ENCODE measurements at regions not wholly inside any gene's neighbourhood (a gene's known extent, or its start where the extent isn't known, plus 50 kb on each side); places are given as distances from the start of the nearest gene placed in this dataset.
A peak's percentile ranks its signal among the peaks of the same experiment; 100 is the strongest.

DNA sequence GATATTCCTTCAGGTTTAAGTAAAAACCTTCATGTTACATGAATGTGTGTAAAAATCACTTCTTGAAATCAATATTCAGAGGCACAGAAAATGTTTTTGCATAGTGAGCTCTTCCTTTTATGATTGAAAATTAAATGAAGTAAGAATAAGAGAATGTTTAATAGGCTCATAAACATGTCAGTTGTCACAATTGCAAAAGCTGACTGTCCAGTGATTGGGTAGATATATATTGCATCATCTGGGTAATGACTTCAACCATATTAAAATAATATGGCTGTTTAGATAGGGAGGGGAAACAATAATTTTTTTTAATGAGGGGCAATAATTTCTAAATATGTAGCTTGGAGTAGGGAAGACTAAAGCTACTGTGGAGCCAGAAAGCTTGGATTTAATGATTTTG lies 529.8 kb upstream of the GOLIM4 start:
- H3K4ac ChIP-seq (ENCODE audit: low read depth, low read length) = no peak overlapping the region
- H4K91ac ChIP-seq (ENCODE audit: insufficient read depth, low read depth, low read length) = no peak overlapping the region
- dilution Hi-C loops (cut with HindIII; ENCODE audit: low sequenced_read_pairs, unreplicated experiment) (no loop called here), in situ Hi-C loops (cut with MboI; ENCODE audit: low sequenced_read_pairs) (no loop called here), intact Hi-C loops (cut with micrococcal nuclease) (no loop called here)
- no peak overlapping the region for H2BK20ac ChIP-seq (ENCODE audit: low read depth, low read length)
- H3K18ac ChIP-seq (ENCODE audit: low read depth, low read length) = no peak overlapping the region
- H3K4me3 ChIP-seq (ENCODE audit: insufficient read depth, low read depth, low read length) = no peak overlapping the region
- H3K9me1 ChIP-seq (ENCODE audit: insufficient read depth, low read length) = no peaks in the 10 kb centered on the region; the same call in 1 of the 2 replicates
- H3K79me1 ChIP-seq (ENCODE audit: low read depth in 1 of 2, low read length in 2 of 2) = no peaks in the 10 kb centered on the region
- H2AFZ ChIP-seq (replicated peaks; ENCODE audit: low read length, poor library complexity) = no peak overlapping the region
- H3K36me3 ChIP-seq (ENCODE audit: control insufficient read depth, insufficient read depth, low read length) = no peaks in the 10 kb centered on the region
- H3K23ac ChIP-seq (ENCODE audit: low read depth, low read length) = no peak overlapping the region
- TF ChIP-seq, protein P1, sequence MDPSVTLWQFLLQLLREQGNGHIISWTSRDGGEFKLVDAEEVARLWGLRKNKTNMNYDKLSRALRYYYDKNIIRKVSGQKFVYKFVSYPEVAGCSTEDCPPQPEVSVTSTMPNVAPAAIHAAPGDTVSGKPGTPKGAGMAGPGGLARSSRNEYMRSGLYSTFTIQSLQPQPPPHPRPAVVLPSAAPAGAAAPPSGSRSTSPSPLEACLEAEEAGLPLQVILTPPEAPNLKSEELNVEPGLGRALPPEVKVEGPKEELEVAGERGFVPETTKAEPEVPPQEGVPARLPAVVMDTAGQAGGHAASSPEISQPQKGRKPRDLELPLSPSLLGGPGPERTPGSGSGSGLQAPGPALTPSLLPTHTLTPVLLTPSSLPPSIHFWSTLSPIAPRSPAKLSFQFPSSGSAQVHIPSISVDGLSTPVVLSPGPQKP (IDR thresholded peaks at IDR 0.05; ENCODE audit: borderline replicate concordance, low read depth, low read length) = no peak
- TF ChIP-seq CEBPB (IDR thresholded peaks at IDR 0.05; ENCODE audit: low read depth, low read length) = peak; percentile 42
- H3K9me3 ChIP-seq (ENCODE audit: control insufficient read depth, insufficient read depth, low read length) = no peaks in the 10 kb centered on the region
- POLR2A ChIA-PET (ENCODE audit: unreplicated experiment) = no interaction called here
- no peak overlapping the region for H2BK5ac ChIP-seq (ENCODE audit: low read depth, low read length, poor library complexity, severe bottlenecking)
- H4K8ac ChIP-seq (ENCODE audit: low read depth in 2 of 2, low read length in 2 of 2) = no peak overlapping the region
- DNase-seq = no peak
- H2AK9ac ChIP-seq (replicated peaks; ENCODE audit: low read depth, low read length, poor library complexity) = no peak overlapping the region
- no peak overlapping the region for H3K9ac ChIP-seq (ENCODE audit: low read depth, low read length)
- no peaks in the 10 kb centered on the region for H4K20me1 ChIP-seq (ENCODE audit: insufficient read depth, low read length)
- no peak overlapping the region for H2AK5ac ChIP-seq (ENCODE audit: low read depth, low read length)
- CTCF ChIA-PET = interaction anchor here (1.3 kb wide), 1 partner anchor 221 kb away, joined by 3 read pairs; no protein-coding TSS in a partner anchor
- no peak overlapping the region for H2BK15ac ChIP-seq (ENCODE audit: low read depth, low read length)
- H4K5ac ChIP-seq (ENCODE audit: low read depth, low read length) = no peak overlapping the region
- H3K4me1 ChIP-seq (ENCODE audit: control insufficient read depth, insufficient read depth, low read length) = no peaks in the 10 kb centered on the region
- no peak overlapping the region for H3K4me2 ChIP-seq (ENCODE audit: low read depth, low read length)
- H3K56ac ChIP-seq (ENCODE audit: extremely low read depth, insufficient read depth, low read length) = no peak overlapping the region
- no peak for ATAC-seq (ENCODE audit: low read depth)
- no peaks in the 10 kb centered on the region for H3K27me3 ChIP-seq (ENCODE audit: control insufficient read depth, insufficient read depth, low read length)
- BruUV-seq (replicated peaks) = no TSS peak
- H2BK120ac ChIP-seq (ENCODE audit: low read depth, low read length) = no peak overlapping the region
- no peak overlapping the region for H3K27ac ChIP-seq (ENCODE audit: insufficient read depth, low read length)
- H3K14ac ChIP-seq (replicated peaks; ENCODE audit: low read depth, low read length) = no peak overlapping the region
